Esophagus squamous epithelium (tissue), 5 donors: ENCODE measurements at regions not wholly inside any gene's neighbourhood (a gene's known extent, or its start where the extent isn't known, plus 50 kb on each side); places are given as distances from the start of the nearest gene placed in this dataset.
A peak's percentile ranks its signal among the peaks of the same experiment; 100 is the strongest.

Experiments used
- DNase-seq: peaks from one replicate; lab custom pipeline; 2025; lab: John Stamatoyannopoulos, UW
- H3K27ac ChIP-seq, 4 donors: fragments of 200-600 bp; sonication (generic); one replicate each; pipeline ENCODE4 v1.5.1; 2016 to 2019; ENCODE audit warnings: mild to moderate bottlenecking in 1 of 4
- H3K27me3 ChIP-seq, 4 donors: fragments of 200-600 bp; sonication (generic); 1 replicate in 3 of 4; 2 replicates in 1 of 4; pipeline versions ENCODE4 v1.5.1 to v1.6.0; 2017 to 2021; ENCODE audit warnings: antibody characterized with exemption in 1 of 4
- H3K36me3 ChIP-seq, 3 donors: fragments of 200-600 bp; sonication (generic); one replicate each; pipeline ENCODE4 v1.5.1; 2016 to 2019
- H3K4me1 ChIP-seq, 3 donors: fragments of 200-600 bp; sonication (generic); one replicate each; pipeline ENCODE4 v1.5.1; 2017 to 2019
- H3K4me3 ChIP-seq, 4 donors: fragments of 200-600 bp; sonication (generic); 1 replicate in 3 of 4; 2 replicates in 1 of 4; pipeline ENCODE4 v1.5.1; 2016 to 2019; ENCODE audit warnings: mild to moderate bottlenecking in 2 of 4, moderate library complexity in 1 of 4
- H3K9me3 ChIP-seq, 3 donors: fragments of 200-600 bp; sonication (generic); one replicate each; pipeline ENCODE4 v1.5.1; 2016 to 2019
- POLR2A ChIP-seq, 4 donors: fragments of 450-650 bp; IDR thresholded peaks; one replicate each; pipeline ENCODE4 v1.6.1; 2017; ENCODE audit warnings: antibody characterized with exemption in 4 of 4, mild to moderate bottlenecking in 4 of 4, moderate library complexity in 3 of 4
- WGBS, 2 donors: methylation state at CpG; one replicate each; pipeline ENCODE4 v1.1.5; 2018; 5-methylcytosine and 5-hydroxymethylcytosine counted together
- intact Hi-C: fragments of 100-400 bp; cut with DNase I; formaldehyde crosslinking; loops from one replicate; pipeline ENCODE4 v1.15.0; 2022
- TF ChIP-seq, protein P1 (sequence below), 6 experiments: fragments of 450-650 bp in 4 of 6; fragments of 200-600 bp in 2 of 6; sonication (generic) in 2 of 6; IDR thresholded peaks; one replicate each; pipeline ENCODE4 v1.5.1; 2016 to 2019; ENCODE audit warnings: antibody characterized with exemption in 6 of 6, mild to moderate bottlenecking in 4 of 6, moderate library complexity in 4 of 6
- donor health status: DM: yes; HTN: yes; CAD: no.

DNA sequence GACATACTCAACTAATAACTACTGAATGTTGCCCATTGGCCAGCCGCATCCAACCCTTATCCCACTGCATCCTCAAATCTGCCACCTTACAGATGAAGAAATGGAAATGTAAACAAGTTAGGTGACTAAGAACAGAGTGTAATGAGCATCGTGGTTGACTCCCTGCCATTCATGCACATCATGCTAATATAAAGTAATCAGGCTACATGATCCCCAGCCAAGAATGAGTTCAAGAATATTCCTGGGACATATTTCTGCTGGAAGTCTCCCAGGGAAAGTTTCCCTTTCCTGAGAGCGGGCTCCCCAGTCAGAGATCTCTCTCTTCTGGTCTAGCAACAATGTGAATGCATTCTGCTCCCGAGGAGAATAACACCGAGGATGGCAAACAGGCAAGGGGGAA lies 55.9 kb upstream of the SERP2 start:
- DNase-seq = no peak
- WGBS, 2 donors = 49 to 52% methylated on average over 5 of the region's 5 CpGs
- no peaks in the 10 kb centered on the region for H3K36me3 ChIP-seq
- no peaks in the 10 kb centered on the region for H3K9me3 ChIP-seq
- intact Hi-C loops = no loop called here
- peaks cover 8 to 24% (median 8%) of the 10 kb centered on the region in 3 donors for H3K4me1 ChIP-seq
- H3K27ac ChIP-seq = peak overlapping the region in 3 of 4 donors; percentile 18 to 41 (median 29)
- no peak overlapping the region for H3K4me3 ChIP-seq
- TF ChIP-seq POLR2A (IDR thresholded peaks at IDR 0.05) = no peak
- TF ChIP-seq, protein P1, sequence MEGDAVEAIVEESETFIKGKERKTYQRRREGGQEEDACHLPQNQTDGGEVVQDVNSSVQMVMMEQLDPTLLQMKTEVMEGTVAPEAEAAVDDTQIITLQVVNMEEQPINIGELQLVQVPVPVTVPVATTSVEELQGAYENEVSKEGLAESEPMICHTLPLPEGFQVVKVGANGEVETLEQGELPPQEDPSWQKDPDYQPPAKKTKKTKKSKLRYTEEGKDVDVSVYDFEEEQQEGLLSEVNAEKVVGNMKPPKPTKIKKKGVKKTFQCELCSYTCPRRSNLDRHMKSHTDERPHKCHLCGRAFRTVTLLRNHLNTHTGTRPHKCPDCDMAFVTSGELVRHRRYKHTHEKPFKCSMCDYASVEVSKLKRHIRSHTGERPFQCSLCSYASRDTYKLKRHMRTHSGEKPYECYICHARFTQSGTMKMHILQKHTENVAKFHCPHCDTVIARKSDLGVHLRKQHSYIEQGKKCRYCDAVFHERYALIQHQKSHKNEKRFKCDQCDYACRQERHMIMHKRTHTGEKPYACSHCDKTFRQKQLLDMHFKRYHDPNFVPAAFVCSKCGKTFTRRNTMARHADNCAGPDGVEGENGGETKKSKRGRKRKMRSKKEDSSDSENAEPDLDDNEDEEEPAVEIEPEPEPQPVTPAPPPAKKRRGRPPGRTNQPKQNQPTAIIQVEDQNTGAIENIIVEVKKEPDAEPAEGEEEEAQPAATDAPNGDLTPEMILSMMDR (IDR thresholded peaks at IDR 0.05) = no peak
- H3K27me3 ChIP-seq = no peaks in the 10 kb centered on the region

DNA sequence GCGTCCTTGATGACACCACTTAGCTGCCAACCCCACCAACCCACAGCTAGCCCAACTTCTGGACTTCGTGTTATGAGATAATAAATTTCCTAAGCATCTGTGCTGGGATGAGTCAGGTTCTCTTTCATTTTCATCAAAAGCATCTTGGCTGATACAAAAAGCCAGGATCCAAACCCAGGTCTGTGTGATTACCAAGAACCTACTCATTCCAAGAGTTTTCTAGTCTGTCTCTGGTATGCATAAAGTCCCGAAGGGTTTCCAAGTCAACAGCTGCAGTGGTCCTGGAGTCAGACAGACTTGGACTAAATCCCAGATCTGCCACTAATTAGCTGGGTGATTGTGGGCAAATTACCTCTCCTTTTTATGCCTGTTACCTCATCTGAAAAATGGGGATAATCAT lies 55.5 kb upstream of the SERP2 start:
- H3K36me3 ChIP-seq = no peaks in the 10 kb centered on the region
- H3K27me3 ChIP-seq = no peaks in the 10 kb centered on the region
- H3K4me1 ChIP-seq = peaks cover 5 to 22% (median 5%) of the 10 kb centered on the region in 3 donors
- peak overlapping the region in 3 of 4 donors; percentile 18 to 41 (median 29) for H3K27ac ChIP-seq
- 25 to 38% methylated on average over 3 of the region's 3 CpGs for WGBS, 2 donors
- no peak overlapping the region for H3K4me3 ChIP-seq
- intact Hi-C loops = no loop called here
- TF ChIP-seq, protein P1 (IDR thresholded peaks at IDR 0.05) = no peak
- TF ChIP-seq POLR2A (IDR thresholded peaks at IDR 0.05) = no peak
- H3K9me3 ChIP-seq = no peaks in the 10 kb centered on the region
- no peak for DNase-seq

DNA sequence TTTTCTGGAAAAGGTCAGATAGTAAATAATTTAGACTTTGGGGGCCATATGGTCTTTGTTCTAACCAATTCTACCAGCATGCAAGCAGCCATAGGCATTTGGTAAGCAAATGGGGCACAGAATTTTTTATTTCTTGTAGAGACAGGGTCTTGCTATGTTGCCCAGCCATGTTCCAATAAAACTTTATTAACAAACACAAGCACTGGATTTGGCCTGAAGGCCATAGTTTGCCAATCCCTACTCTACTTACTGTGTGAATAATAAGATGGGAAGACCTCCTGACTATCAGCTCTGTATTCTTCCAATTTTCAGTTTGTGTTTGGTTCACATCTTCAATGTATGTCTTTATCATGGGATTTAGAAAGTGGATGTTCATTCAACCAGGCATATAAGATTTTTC lies 53.0 kb upstream of the SERP2 start:
- Histone ChIP-seq H3K27ac (no peak overlapping the region), H3K4me3 (no peak overlapping the region), H3K4me1 (peaks cover 0 to 17% (median 0%) of the 10 kb centered on the region in 3 donors), H3K9me3 (no peaks in the 10 kb centered on the region), H3K27me3 (no peaks in the 10 kb centered on the region), H3K36me3 (no peaks in the 10 kb centered on the region)
- TF ChIP-seq, protein P1 (IDR thresholded peaks at IDR 0.05) = no peak
- TF ChIP-seq POLR2A (IDR thresholded peaks at IDR 0.05) = no peak
- DNase-seq = no peak
- intact Hi-C loops = no loop called here

DNA sequence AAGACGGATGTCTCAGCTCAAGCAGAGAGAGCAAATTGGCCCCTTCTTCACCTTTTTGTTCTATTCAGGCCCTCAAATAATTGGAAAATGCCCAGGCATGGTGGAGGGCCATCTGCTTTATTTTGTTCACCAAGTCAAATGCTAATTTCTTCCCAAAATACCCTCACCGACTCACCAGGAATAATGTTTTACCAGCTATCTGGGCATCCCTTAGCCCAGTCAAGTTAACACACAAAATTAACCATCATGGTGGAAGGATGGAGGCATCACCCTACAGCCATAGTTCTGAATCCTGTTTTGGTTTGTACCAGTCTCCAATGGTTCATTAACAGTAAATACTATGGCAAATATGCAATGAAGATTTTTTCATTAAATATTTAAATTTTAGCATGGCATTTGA lies 51.7 kb upstream of the SERP2 start:
- TF ChIP-seq POLR2A (IDR thresholded peaks at IDR 0.05) = no peak
- TF ChIP-seq, protein P1 (IDR thresholded peaks at IDR 0.05) = no peak
- Histone ChIP-seq H3K9me3 (no peaks in the 10 kb centered on the region), H3K4me3 (no peak overlapping the region), H3K27ac (no peak overlapping the region), H3K4me1 (peaks cover 0 to 17% (median 0%) of the 10 kb centered on the region in 3 donors), H3K27me3 (no peaks in the 10 kb centered on the region), H3K36me3 (no peaks in the 10 kb centered on the region)
- intact Hi-C loops = no loop called here
- no peak for DNase-seq
- WGBS, 2 donors = 87 to 95% methylated on average over 2 of the region's 2 CpGs

DNA sequence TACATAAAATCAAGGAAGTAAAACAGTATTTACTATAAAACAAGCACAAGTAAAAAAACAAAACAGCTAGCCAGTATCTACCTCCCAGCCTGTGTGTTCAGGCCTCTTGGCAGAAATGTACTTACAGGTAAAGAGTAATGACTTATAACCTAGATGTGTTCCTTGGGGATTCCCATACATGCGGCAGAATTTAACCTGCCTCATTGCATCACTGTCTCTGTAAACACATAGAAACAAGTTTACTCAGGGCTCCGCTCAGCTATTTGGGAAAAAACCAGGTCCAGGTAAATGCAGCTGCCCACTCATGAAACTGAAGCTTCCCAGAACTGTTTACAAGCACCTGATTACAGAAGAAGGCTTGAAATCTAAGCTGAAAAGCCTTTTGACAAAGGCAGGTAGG lies 50.7 kb upstream of the SERP2 start:
- no peaks in the 10 kb centered on the region for H3K36me3 ChIP-seq
- no peaks in the 10 kb centered on the region for H3K9me3 ChIP-seq
- no peak overlapping the region for H3K27ac ChIP-seq
- intact Hi-C loops = no loop called here
- no peak overlapping the region for H3K4me3 ChIP-seq
- 33 to 40% methylated on average over 2 of the region's 2 CpGs for WGBS, 2 donors
- DNase-seq = no peak
- no peak for TF ChIP-seq POLR2A (IDR thresholded peaks at IDR 0.05)
- TF ChIP-seq, protein P1 (IDR thresholded peaks at IDR 0.05) = no peak
- no peaks in the 10 kb centered on the region for H3K27me3 ChIP-seq
- H3K4me1 ChIP-seq = peaks cover 0 to 10% (median 0%) of the 10 kb centered on the region in 3 donors
